ENCODE measurements at regions not wholly inside any gene's neighbourhood (a gene's known extent, or its start where the extent isn't known, plus 50 kb on each side); places are given as distances from the start of the nearest gene placed in this dataset.
"Not testable (repeated sequence)": the region's sequence is repeated elsewhere in the genome, so short reads cannot be mapped to it uniquely, and the experiment has no call there.

GRCh38 chr16:13630374-13630773 lies 289.6 kb upstream of the ERCC4 start:
- no peak for DNase-seq (ENCODE audit: low spot score)

GRCh38 chr16:13631213-13631767 lies 288.7 kb upstream of the ERCC4 start:
- no peak for DNase-seq (ENCODE audit: low spot score)

- no peak for DNase-seq (ENCODE audit: low spot score)
Observed at GRCh38 chr16:13631916-13632315, 288.0 kb upstream of the ERCC4 start.

- DNase-seq (ENCODE audit: low spot score) = not testable (repeated sequence)
Observed at GRCh38 chr16:13632504-13632903, 287.4 kb upstream of the ERCC4 start.

GRCh38 chr16:13633391-13633861 lies 286.5 kb upstream of the ERCC4 start:
- DNase-seq (ENCODE audit: low spot score) = no peak

- DNase-seq (ENCODE audit: low spot score) = no peak
Observed at GRCh38 chr16:13634253-13634652, 285.7 kb upstream of the ERCC4 start.

- no peak for DNase-seq (ENCODE audit: low spot score)
Observed at GRCh38 chr16:13634959-13635358, 285.0 kb upstream of the ERCC4 start.

GRCh38 chr16:13638218-13638617 lies 281.7 kb upstream of the ERCC4 start:
- no peak for DNase-seq (ENCODE audit: low spot score)

GRCh38 chr16:13643412-13643811 lies 276.5 kb upstream of the ERCC4 start:
- no peak for DNase-seq (ENCODE audit: low spot score)

GRCh38 chr16:13645601-13646245 lies 274.2 kb upstream of the ERCC4 start:
- no peak for DNase-seq (ENCODE audit: low spot score)

- DNase-seq (ENCODE audit: low spot score) = no peak
Observed at GRCh38 chr16:13660807-13661206, 259.1 kb upstream of the ERCC4 start.

GRCh38 chr16:13665876-13666275 lies 254.1 kb upstream of the ERCC4 start:
- no peak for DNase-seq (ENCODE audit: low spot score)

GRCh38 chr16:13672196-13672595 lies 247.8 kb upstream of the ERCC4 start:
- no peak for DNase-seq (ENCODE audit: low spot score)

- no peak for DNase-seq (ENCODE audit: low spot score)
Observed at GRCh38 chr16:13680021-13680889, 239.7 kb upstream of the ERCC4 start.

- no peak for DNase-seq (ENCODE audit: low spot score)
Observed at GRCh38 chr16:13684819-13685563, 235.0 kb upstream of the ERCC4 start.

GRCh38 chr16:13696017-13696416 lies 223.9 kb upstream of the ERCC4 start:
- no peak for DNase-seq (ENCODE audit: low spot score)

- no peak for DNase-seq (ENCODE audit: low spot score)
Observed at GRCh38 chr16:13697013-13697412, 222.9 kb upstream of the ERCC4 start.

- DNase-seq (ENCODE audit: low spot score) = no peak
Observed at GRCh38 chr16:13697568-13697967, 222.4 kb upstream of the ERCC4 start.

- no peak for DNase-seq (ENCODE audit: low spot score)
Observed at GRCh38 chr16:13702614-13703013, 217.3 kb upstream of the ERCC4 start.

- DNase-seq (ENCODE audit: low spot score) = no peak
Observed at GRCh38 chr16:13708347-13709120, 211.4 kb upstream of the ERCC4 start.

- DNase-seq (ENCODE audit: low spot score) = no peak
Observed at GRCh38 chr16:13718748-13719147, 201.2 kb upstream of the ERCC4 start.

GRCh38 chr16:13727943-13728342 lies 192.0 kb upstream of the ERCC4 start:
- no peak for DNase-seq (ENCODE audit: low spot score)
